GM21717 (cell line): ENCODE measurements at regions not wholly inside any gene's neighbourhood (a gene's known extent, or its start where the extent isn't known, plus 50 kb on each side); places are given as distances from the start of the nearest gene placed in this dataset.

Source experiments
- ATAC-seq: cut with Tn5 transposase; IDR thresholded peaks from one replicate; pipeline ENCODE4 v1.9.1; 2021; ENCODE audit warnings: mild to moderate bottlenecking, moderate library complexity; ENCODE audit not compliant: unreplicated experiment

DNA sequence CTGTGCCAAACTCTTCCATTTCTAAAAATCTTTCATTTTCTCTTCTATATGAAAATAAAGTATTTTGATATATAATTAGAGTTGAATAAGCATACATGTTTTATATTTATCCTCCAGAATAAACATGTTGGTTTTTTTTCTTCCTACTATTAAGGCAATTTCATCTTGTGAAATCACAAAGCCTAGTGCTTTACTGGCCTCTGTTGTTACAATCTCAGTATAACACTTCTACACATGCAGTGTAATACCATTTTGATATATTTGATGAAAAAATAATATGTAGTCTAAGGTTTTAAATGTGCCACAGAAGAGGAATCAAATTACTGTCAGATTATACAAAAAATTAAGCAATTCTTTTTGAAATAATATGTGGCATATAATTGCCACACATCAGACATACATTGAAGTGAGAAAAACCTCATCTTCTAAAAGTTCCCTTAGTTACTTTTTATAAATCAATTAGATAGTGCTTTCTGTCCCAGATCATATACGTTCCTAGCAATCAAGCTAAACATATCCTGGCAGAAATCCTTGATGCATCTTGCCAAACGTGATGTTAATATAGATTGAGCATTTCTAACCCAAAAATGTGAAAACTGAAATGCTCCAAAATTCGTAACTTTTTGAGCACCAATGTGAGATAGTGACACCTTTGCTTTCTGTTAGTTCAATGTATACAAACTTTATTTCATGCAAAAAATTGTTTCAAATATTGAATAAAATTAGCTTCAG lies 225.1 kb upstream of the MANEA start:
- ATAC-seq = no peak

DNA sequence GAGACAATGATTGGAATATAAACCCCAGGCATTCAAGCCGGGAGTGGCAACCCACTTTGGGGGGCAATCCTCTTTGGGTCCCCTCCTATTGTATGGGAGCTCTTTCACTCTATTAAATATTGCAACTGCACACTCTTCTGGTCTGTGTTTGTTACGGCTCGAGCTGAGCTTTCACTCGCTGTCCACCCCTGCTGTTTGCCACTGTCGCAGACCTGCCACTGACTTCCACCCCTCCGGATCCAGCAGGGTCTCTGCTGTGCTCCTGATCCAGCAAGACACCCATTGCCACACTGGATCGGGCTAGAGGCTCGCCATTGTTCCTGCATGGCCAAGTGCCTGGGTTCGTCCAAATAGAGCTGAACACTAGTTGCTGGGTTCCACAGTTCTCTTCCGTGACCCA lies 222.8 kb upstream of the MANEA start:
- ATAC-seq = no peak

DNA sequence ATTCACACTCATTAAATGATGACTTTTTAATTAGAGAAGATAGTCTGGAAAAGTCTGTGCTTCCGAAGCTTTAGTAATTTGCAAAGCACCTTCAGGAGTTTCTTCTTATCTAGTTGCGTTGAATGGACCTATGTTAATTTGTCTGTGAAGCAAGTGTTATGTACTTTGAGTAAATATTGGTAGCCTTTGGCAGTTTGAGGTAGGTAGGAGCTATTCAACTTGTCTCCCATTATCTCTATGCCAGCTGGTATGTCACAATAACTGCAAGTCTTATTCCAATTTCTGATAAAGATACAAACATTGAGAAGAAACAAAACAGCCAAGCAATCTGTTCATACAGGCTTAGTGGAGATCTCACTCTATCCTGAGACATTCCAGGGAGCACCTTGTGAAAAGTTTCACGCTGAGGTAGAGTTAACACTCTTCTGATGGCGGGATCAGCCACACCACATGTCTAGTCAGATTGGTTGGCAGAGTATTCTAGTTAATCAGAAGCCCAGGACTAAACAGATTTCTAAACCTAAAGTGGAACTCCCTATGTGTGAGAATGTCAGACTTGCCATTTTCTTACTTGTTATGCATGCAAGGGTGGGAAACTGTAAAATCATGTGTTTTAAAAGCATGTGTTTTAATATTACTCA lies 219.8 kb upstream of the MANEA start:
- ATAC-seq = no peak

DNA sequence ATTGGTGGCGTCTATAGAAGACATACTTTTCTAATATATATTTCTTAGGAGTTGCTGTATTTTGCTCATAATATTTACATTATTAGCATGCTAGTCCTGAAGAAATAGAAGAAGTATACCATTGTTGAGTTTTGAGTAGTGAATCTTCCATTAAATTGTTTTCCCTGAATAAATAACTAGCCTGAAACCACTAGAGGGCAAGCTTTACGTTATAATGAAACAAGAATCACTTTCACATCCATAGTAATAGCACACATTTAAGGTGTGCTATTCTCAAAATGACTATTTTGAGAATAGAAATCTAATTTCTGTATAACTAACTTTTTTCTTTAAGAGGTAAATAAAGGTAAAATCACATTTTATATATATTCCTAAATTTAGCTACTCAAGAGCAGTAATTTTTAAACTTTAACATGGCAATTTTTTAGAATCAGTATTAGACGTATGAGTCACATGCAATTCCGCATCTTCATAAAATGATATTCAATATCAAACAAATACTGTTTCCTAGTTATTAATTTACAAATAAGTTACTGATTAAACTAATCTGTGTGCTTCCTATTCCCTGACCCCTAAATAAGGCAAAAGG lies 213.2 kb upstream of the MANEA start:
- peak; percentile 92 for ATAC-seq

DNA sequence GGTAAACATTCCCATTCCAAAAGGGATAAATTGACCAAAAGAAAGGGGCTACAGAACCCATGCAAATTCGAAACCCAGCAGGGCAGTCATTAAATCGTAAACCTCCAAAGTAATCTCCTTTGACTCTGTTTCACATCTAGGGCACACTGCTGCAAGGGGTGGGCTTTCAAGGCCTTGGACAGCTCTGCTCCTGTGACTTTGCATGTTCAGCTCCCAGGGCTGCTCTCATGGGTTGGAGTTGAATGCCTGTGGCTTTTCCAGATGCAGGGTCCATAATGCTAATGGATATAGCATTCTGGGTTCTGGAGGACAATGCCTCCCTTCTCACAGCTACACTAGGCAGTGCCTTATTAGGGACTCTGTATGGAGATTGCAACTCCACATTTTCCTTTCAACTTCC lies 211.9 kb upstream of the MANEA start:
- ATAC-seq = no peak

DNA sequence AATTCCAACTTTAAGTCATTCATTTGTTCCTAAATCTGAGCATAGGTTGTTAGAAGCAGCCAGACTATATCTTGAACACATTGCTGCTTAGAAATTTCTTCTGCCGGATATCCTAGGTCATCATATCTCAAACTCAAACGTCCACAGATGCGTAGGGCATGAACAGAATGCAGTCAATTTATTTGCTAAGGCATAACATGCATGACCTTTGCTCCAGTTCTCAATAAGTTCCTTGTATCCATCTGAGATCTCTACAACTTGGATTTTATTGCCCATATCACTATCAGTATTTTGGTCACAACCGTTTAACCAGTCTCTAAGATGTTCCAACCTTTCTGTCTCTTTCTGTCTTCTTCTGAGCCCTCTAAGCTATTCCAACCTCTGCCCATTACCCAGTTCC lies 210.9 kb upstream of the MANEA start:
- ATAC-seq = no peak

DNA sequence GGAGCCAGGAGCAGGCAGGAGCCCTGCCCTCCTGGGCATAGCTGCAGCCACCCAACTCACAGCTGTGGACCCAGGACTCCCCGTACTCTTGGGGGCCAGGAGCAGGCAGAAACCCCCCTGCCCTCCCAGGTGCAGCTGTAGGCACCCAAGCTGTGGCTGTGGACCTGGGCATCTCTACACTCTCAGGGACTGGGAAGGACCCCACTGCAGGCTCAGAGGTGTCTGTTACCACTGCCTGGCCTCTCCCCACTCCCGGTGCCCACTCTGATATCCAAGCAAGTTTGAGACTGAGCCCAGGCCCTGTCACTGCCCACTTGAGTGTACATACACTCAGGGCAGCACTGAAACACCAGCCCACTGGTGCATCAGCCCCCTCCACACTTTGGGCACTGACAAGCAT lies 193.5 kb upstream of the MANEA start:
- no peak for ATAC-seq

DNA sequence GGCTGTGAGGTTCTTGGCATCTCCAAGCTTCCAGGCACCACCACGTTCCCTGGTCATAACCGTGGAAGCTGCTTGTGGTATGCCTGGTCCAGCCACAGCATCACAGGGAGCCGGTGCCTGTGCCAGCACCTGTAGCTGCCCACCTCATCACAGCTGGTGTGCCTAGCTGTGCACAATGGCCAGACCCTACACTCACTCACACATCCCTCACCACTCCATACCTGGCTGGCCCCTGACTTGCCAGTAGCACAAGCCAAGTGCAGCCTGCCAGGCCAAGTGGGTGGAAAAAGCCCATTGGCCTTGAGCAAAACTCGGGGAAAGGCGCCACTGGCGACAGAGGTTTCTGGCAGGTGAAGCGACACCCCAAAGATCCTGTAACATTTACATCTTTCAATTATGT lies 192.3 kb upstream of the MANEA start:
- ATAC-seq = no peak

DNA sequence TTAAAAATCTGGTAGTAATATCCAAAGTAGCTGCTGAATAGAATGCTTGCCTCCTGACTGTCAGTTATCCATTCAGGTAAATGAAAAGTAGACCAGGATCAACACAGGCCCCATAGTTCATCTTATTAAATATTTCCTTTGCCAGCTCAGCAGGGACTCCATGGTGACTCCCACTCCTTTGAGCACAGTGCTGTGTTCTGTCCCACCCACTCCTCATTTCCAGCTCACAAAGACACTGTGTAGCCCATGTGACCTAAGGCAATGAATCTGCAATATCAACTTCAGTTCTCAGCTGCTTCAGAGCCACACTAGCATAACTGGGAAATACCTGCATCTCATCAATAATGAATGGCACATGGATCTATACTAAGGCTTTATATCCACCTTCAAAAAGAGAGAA lies 189.5 kb upstream of the MANEA start:
- ATAC-seq = no peak

DNA sequence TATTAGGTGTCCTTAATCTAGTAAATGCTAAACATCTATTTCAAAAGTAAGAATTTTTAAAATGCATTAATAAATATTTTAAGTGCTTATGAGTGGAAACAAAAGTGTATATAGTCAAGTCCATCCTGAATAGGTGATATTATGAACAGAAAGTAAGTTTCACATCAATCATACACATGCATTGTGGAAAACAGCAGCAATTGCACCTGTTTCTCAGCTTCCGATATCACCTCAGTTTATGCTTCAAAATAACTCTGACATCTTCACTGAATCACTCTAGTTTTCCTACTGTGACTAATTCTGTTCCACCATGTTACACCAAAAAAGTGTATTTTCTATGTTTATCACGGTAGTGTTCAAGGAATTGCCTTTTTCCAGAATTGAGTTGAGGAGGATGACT lies 172.6 kb upstream of the MANEA start:
- no peak for ATAC-seq

DNA sequence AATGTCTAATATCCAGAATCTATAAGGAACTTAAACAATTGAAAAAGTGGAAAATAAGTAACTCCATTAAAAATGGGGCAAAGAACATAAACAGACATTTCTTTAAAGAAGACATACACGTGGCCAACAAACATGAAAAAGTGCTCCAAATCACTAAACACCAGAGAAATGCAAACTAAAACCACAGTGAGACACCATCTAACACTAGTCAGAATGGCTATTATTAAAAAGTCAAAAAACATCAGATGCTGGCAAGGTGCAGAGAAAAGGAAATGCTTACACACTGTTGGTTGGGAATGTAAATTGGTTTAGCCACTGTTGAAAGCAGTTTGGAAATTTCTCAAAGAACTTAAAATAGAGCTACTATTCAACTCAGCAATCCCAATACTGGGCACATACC lies 169.2 kb upstream of the MANEA start:
- no peak for ATAC-seq

DNA sequence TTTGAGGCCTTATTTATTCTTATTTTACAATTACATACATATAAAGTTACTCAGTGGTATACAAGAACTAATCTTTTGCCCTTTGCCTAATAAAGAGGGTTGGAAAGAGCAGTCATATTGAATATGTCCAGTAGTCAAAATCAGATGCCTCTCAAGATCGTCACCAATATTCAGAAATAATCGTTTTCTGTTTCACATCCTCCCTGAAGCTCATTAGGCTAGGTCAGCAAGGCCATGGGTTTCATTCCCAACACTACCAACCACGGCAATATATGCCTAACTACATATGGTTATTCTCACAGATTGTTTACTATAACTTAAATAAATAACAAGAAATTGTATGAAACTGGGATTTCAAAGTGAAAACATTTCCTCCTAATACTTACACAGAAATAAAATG lies 167.2 kb upstream of the MANEA start:
- no peak for ATAC-seq

DNA sequence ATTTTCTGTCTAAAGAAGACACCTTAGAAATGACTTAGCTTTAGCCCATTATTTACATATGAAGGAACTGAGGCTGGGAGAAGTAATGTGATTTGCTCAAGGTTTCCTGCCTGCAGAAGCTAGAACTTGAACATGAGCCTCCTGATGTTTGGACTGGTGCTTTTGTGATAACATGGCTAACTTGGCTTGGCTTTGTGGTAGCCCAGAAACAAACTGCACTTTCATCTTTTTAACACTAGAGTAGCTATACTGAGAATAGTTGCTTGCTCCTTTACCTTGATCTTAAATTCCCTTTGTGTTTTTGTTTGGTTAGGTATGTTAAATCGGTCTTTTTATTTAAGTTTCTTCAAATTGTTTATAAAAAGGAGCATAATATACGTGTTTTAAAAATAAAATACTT lies 163.5 kb upstream of the MANEA start:
- no peak for ATAC-seq

DNA sequence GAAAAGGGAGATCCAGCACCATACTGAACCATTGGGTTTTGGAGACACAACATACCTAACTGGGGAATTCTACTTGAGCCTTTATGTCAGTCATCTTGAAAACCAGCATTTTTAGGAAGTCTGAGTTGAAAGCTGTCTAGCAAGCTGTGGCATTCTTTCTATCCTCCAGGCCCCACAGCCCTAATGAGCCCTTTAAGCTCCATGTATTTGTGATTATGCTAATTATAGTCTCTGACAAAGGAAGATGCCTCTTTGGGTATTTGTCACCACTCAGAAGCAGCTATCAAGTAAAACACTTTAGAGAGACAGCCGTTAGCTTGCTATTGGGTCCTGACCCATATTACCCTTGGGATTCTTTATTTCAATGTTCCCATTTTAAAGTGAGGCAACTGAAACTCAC lies 159.5 kb upstream of the MANEA start:
- ATAC-seq = no peak

DNA sequence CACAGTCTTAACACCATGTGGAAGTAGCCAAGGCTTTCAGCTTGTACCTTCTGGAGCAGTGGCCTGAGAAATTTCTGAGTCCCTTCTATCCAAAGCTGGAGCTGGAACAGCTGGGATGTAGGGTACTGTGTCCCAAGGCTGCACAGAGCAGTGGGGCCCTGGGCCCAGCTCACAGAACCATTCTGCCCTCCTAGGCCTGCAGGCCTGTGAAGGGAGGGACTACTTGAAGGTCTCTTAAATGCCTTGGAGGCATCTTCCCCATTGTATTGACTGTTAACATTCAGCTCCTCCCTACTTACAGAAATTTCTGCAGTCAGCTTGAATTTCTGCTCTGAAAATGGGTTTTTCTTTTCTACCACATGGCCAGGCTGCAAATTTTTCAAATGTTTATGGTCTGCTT lies 156.5 kb upstream of the MANEA start:
- ATAC-seq = no peak

DNA sequence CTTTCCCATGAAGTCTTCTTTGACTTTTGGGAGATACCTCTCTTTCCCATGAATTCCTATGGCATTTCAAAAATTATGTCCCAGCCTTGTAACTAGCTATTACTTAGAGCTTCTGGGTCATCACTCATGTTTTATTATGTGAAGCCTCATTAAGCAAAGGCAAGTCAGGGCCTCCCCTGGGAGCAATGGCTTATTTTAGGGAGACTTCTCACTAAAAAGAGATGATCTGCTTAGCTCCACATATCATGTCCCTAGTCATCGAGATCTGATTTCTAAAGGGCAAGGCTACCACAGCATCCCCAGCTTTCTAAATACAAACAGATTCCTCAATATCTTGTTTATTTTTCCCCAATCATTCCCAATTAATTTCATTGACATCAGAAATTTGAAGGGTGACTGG lies 154.0 kb upstream of the MANEA start:
- ATAC-seq = no peak

DNA sequence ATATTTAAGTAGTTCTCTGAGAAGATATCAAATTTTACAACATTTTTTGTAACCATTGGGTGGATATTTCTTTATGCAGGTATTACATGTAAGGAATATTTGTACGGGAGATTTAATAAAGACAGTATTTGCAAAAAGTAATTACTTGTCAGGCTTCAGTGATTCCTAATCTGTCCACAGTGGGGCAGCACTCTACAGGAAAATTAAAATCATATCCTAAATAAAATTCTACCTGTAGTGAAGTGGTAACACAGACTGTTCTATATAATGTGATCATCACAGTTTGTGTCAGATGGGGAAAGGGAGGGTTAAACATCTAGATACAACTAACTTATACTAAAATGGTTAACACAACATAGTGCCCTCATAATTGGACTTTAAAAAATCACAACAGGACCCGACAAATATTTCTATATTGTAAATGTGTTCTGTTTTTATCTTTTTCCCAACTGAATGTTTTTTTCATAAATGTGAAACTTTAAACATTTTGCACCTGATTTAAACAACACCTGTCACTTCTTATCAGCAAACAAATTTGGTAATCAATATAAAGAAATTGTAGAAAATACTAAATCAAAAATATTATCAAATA lies 145.6 kb upstream of the MANEA start:
- no peak for ATAC-seq

DNA sequence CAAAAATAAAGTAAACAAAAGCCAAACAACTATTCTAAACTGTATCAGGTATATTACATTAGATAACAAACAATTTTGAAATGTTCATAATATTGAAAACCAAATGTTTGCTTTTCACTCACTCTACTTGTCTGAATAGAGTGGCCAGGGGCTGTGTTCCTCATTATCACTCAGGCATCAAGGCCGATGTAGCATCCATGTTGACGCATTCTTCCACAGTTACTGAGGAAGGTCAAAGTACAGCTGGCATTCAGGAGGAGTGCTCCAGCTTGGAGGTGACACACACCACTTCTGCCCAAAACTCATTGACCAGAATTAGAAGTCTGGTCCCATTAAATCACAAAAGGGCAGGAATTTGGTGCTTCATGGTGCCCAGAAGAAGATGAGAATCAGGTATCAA lies 137.6 kb upstream of the MANEA start:
- no peak for ATAC-seq

DNA sequence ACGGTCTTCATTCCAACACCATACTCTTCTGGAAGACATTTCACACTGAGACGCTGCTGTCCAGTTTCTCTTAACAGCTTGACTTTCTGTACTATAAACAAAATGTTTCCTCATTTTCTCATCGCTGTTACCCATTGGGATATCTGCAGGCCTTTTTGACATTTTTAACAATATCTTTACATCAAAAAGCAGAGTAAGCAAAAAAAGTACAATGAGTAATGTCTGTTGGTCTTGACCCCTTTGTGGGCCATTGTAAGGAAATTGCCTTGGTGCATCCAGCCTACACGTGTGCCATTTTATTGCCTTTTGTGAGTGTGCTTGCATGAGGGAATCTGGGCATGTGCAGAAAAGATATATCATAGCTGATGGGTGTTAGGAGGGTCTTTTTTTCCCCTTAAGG lies 129.1 kb upstream of the MANEA start:
- no peak for ATAC-seq

DNA sequence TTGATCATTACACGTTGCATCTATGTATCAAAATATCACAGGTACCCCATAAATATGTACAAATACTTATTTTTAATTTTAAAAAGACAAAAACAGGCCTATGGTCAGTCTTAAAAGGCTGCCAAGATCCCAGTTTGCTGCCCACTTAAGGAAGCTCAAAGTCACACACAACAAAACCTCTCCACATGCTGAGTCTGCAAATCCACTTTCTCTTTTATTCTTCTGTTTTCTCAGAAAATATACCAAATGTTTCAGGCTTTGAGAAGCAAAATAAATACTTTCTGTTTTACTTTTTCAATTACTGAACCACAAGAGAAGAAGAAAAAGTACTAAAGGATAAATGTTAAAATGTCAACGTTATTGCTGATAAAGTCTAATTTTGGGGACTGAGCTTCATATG lies 107.8 kb upstream of the MANEA start:
- ATAC-seq = no peak

DNA sequence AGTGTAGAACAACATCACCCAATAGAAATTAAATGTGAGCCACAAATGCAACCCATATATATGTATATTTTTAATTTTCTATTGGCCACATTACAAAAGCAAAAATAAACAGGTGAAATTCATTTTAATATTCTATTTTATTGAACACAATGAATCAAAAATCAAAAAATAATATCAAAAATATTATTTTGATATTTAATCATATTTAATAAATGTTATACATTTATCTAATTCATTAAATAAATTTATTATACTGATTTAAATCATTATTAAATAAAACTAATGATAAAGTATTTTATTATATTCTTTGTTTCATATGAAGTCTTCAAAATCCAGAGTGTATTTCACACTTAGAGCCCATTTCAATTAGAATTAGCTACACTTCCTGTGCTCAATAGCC lies 98.4 kb upstream of the MANEA start:
- no peak for ATAC-seq

DNA sequence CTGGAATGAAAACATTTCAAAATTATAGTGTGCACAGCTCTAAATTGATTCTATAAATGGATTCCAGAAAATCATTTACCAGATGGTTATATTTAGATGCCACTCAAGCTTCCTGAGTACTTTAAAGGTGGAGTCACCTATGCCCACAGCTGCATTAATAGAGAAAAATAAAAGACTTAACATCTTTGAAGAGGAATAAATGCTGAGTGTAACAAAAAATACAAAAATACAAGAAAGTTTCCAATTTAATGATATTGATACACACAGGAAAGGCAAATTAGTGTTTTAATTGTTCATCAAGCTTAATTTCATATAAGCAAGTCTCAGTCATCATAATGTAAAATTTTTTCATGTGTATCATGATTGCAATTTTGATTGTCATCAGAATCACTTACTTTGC lies 89.5 kb upstream of the MANEA start:
- no peak for ATAC-seq
